NCI-H774 (cell line): ENCODE measurements at regions not wholly inside any gene's neighbourhood (a gene's known extent, or its start where the extent isn't known, plus 50 kb on each side); places are given as distances from the start of the nearest gene placed in this dataset.

Experiments used
- DNase-seq: peaks from one replicate; lab custom pipeline; 2025; lab: John Stamatoyannopoulos, UW

GRCh38 chr20:60637801-60638200 is 614.3 kb upstream of the CDH4 start:
- no peak for DNase-seq

- DNase-seq = no peak
Observed at GRCh38 chr20:60638430-60639098, 613.5 kb upstream of the CDH4 start.

GRCh38 chr20:60641879-60642447 is 610.1 kb upstream of the CDH4 start:
- DNase-seq = no peak

- no peak for DNase-seq
Observed at GRCh38 chr20:60642541-60642940, 609.5 kb upstream of the CDH4 start.

- no peak for DNase-seq
Observed at GRCh38 chr20:60648556-60648955, 603.5 kb upstream of the CDH4 start.

GRCh38 chr20:60649541-60649940 is 602.5 kb upstream of the CDH4 start:
- DNase-seq = no peak

GRCh38 chr20:60650087-60650486 is 602.0 kb upstream of the CDH4 start:
- DNase-seq = no peak

GRCh38 chr20:60652046-60652445 is 600.0 kb upstream of the CDH4 start:
- DNase-seq = no peak

- DNase-seq = no peak
Observed at GRCh38 chr20:60652615-60653014, 599.4 kb upstream of the CDH4 start.

- DNase-seq = no peak
Observed at GRCh38 chr20:60653111-60653845, 598.8 kb upstream of the CDH4 start.

GRCh38 chr20:60658681-60659080 is 593.4 kb upstream of the CDH4 start:
- no peak for DNase-seq

- no peak for DNase-seq
Observed at GRCh38 chr20:60659240-60659639, 592.8 kb upstream of the CDH4 start.

GRCh38 chr20:60662307-60662706 is 589.8 kb upstream of the CDH4 start:
- DNase-seq = no peak

GRCh38 chr20:60664106-60664505 is 588.0 kb upstream of the CDH4 start:
- no peak for DNase-seq

- DNase-seq = no peak
Observed at GRCh38 chr20:60667641-60668040, 584.4 kb upstream of the CDH4 start.

- DNase-seq = no peak
Observed at GRCh38 chr20:60669211-60669610, 582.9 kb upstream of the CDH4 start.

GRCh38 chr20:60676011-60676410 is 576.0 kb upstream of the CDH4 start:
- DNase-seq = no peak

GRCh38 chr20:60677819-60678218 is 574.2 kb upstream of the CDH4 start:
- DNase-seq = no peak

- no peak for DNase-seq
Observed at GRCh38 chr20:60680554-60680953, 571.5 kb upstream of the CDH4 start.

GRCh38 chr20:60687213-60687612 is 564.8 kb upstream of the CDH4 start:
- DNase-seq = no peak

- no peak for DNase-seq
Observed at GRCh38 chr20:60690771-60691170, 561.3 kb upstream of the CDH4 start.

GRCh38 chr20:60691966-60692615 is 560.0 kb upstream of the CDH4 start:
- DNase-seq = no peak
